KMS-11 (cell line): ENCODE measurements at regions not wholly inside any gene's neighbourhood (a gene's known extent, or its start where the extent isn't known, plus 50 kb on each side); places are given as distances from the start of the nearest gene placed in this dataset.

Source experiments
- H2AFZ ChIP-seq: fragments of 200-600 bp; sonication (generic); 2 replicates; pipeline ENCODE4 v1.6.1; 2016; ENCODE audit warnings: antibody characterized with exemption, mixed run types, low read depth
- H3K27ac ChIP-seq: fragments of 200-600 bp; sonication (generic); 2 replicates; pipeline ENCODE4 v1.6.1; 2016; ENCODE audit warnings: mild to moderate bottlenecking, mixed run types
- H3K27me3 ChIP-seq: fragments of 200-600 bp; sonication (generic); 2 replicates; pipeline ENCODE4 v1.6.1; 2017; ENCODE audit warnings: mild to moderate bottlenecking, low read depth, mixed run types, moderate library complexity; ENCODE audit not compliant: insufficient read depth
- H3K36me3 ChIP-seq: fragments of 200-600 bp; sonication (generic); 2 replicates; pipeline ENCODE4 v1.6.1; 2017; ENCODE audit warnings: mild to moderate bottlenecking, mixed run types; ENCODE audit not compliant: insufficient read depth
- H3K4me1 ChIP-seq: fragments of 200-600 bp; sonication (generic); 2 replicates; pipeline ENCODE4 v1.6.1; 2016; ENCODE audit warnings: mild to moderate bottlenecking, low read depth, mixed run types; ENCODE audit not compliant: poor library complexity, severe bottlenecking
- H3K4me2 ChIP-seq: fragments of 200-600 bp; sonication (generic); 2 replicates; pipeline ENCODE4 v1.7.0; 2016; ENCODE audit warnings: mild to moderate bottlenecking, mixed run types
- H3K4me3 ChIP-seq: fragments of 200-600 bp; sonication (generic); IDR thresholded peaks from 2 replicates; pipeline ENCODE4 v1.6.1; 2017; ENCODE audit warnings: low read depth, low read length, mixed read lengths; ENCODE audit not compliant: insufficient read depth
- H3K79me2 ChIP-seq: fragments of 200-600 bp; sonication (generic); 2 replicates; pipeline ENCODE4 v1.6.1; 2016; ENCODE audit warnings: low read depth, mixed run types; ENCODE audit not compliant: insufficient read depth
- H3K9ac ChIP-seq: fragments of 200-600 bp; sonication (generic); 2 replicates; pipeline ENCODE4 v1.6.1; 2016; ENCODE audit warnings: mild to moderate bottlenecking, mixed run types
- H4K20me1 ChIP-seq: fragments of 200-600 bp; sonication (generic); 2 replicates; pipeline ENCODE4 v1.6.1; 2016; ENCODE audit warnings: mild to moderate bottlenecking, mixed run types; ENCODE audit not compliant: insufficient read depth
- CTCF ChIP-seq: fragments of 200-600 bp; sonication (generic); conservative IDR thresholded peaks from 2 replicates; pipeline ENCODE4 v1.6.1; 2017; ENCODE audit warnings: low read depth, mild to moderate bottlenecking, antibody characterized with exemption, low read length, moderate library complexity, mixed read lengths

GRCh38 chr1:101546885-101547284 lies 310.1 kb downstream of the S1PR1 start:
- H3K4me2 ChIP-seq: no peak overlapping the region
- no peak for TF ChIP-seq CTCF

GRCh38 chr1:101547357-101547756 lies 310.5 kb downstream of the S1PR1 start:
- no peak overlapping the region for H3K4me3 ChIP-seq
- no peak overlapping the region for H2AFZ ChIP-seq

More at GRCh38 chr1:101546885-101547284, 310.1 kb downstream of the S1PR1 start:
- H3K27me3 ChIP-seq: no peaks in the 10 kb centered on the region
- H3K27ac ChIP-seq: no peak overlapping the region
- H3K4me3 ChIP-seq: no peak overlapping the region
- no peaks in the 10 kb centered on the region for H4K20me1 ChIP-seq
- no peaks in the 10 kb centered on the region for H3K36me3 ChIP-seq
- no peaks in the 10 kb centered on the region for H3K4me1 ChIP-seq
- no peak overlapping the region for H3K9ac ChIP-seq
- H2AFZ ChIP-seq: no peak overlapping the region
- H3K79me2 ChIP-seq: no peaks in the 10 kb centered on the region

GRCh38 chr1:101548376-101548775 lies 311.6 kb downstream of the S1PR1 start:
- Histone ChIP-seq H2AFZ (no peak overlapping the region), H3K4me2 (no peak overlapping the region), H3K27ac (no peak overlapping the region), H3K4me1 (no peaks in the 10 kb centered on the region), H4K20me1 (no peaks in the 10 kb centered on the region), H3K36me3 (no peaks in the 10 kb centered on the region), H3K79me2 (no peaks in the 10 kb centered on the region), H3K9ac (no peak overlapping the region), H3K4me3 (no peak overlapping the region), H3K27me3 (no peaks in the 10 kb centered on the region)
- TF ChIP-seq CTCF: no peak

More at GRCh38 chr1:101547357-101547756, 310.5 kb downstream of the S1PR1 start:
- Histone ChIP-seq H4K20me1 (no peaks in the 10 kb centered on the region), H3K4me2 (no peak overlapping the region), H3K27me3 (no peaks in the 10 kb centered on the region), H3K9ac (no peak overlapping the region), H3K27ac (no peak overlapping the region), H3K4me1 (no peaks in the 10 kb centered on the region), H3K79me2 (no peaks in the 10 kb centered on the region), H3K36me3 (no peaks in the 10 kb centered on the region)
- TF ChIP-seq CTCF: no peak

GRCh38 chr1:101550581-101550980 lies 313.8 kb downstream of the S1PR1 start:
- no peak overlapping the region for H2AFZ ChIP-seq

More at GRCh38 chr1:101550581-101550980, 313.8 kb downstream of the S1PR1 start:
- H3K9ac ChIP-seq: no peak overlapping the region
- no peak overlapping the region for H3K4me3 ChIP-seq
- H3K27ac ChIP-seq: no peak overlapping the region
- no peaks in the 10 kb centered on the region for H3K79me2 ChIP-seq
- no peaks in the 10 kb centered on the region for H3K27me3 ChIP-seq
- no peak for TF ChIP-seq CTCF
- no peaks in the 10 kb centered on the region for H4K20me1 ChIP-seq
- H3K36me3 ChIP-seq: no peaks in the 10 kb centered on the region
- H3K4me2 ChIP-seq: no peak overlapping the region
- H3K4me1 ChIP-seq: no peaks in the 10 kb centered on the region
